GM19372 (cell line): ENCODE measurements at regions not wholly inside any gene's neighbourhood (a gene's known extent, or its start where the extent isn't known, plus 50 kb on each side); places are given as distances from the start of the nearest gene placed in this dataset.
"Not testable (repeated sequence)": the region's sequence is repeated elsewhere in the genome, so short reads cannot be mapped to it uniquely, and the experiment has no call there.

Experiments used
- ATAC-seq: cut with Tn5 transposase; IDR thresholded peaks from one replicate; pipeline ENCODE4 v1.9.1; 2021; ENCODE audit warnings: mild to moderate bottlenecking, low read depth, moderate library complexity; ENCODE audit not compliant: unreplicated experiment

DNA sequence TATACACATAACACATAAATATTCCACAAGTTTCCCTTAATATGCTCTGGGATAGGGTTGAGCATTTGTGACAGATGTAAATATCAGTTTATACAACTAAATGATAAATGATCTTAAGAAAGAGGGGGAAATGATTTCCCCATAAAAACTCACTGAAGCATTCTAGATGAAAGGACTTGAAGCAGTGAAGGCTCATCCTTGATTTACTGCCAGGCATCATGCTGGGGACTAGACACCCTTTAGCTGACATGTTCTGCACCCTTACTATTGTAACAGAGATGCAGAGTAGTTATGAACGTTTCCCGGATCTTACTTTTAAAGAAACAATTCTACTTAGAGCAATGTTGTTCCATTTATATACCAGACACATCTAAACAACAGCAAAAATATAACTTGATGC lies 235.8 kb downstream of the PTGER3 start:
- ATAC-seq: no peak

DNA sequence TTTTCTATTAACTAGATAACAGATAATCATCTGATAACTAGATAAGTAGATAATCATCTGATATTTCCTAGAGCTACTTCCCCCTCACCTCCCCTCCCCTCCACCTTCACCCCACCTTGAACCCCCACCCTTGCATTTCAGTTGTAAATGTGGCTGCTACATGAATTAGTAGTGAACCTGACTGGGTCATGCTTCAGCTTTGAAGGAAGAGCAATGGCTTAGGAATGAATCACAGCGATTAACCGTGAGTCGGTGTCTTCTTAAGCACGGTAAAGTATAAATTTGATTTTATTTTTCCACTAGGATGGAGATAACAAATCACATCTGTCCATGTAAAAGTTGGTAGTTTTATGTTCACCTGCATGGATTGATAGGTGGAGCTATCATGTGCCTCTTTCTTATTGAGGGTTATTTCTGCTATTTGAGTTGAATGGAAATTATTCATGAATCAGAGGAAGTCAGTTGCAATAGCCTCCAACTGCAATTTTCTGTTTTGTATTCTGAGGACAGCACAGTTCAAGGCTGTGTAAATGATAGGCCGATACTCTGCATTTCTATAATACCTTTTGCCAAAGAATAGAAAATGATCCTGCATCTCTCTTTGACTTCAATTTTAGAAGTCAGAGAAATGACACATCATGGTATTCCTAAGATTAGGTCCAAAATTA lies 235.0 kb downstream of the PTGER3 start:
- ATAC-seq: no peak

DNA sequence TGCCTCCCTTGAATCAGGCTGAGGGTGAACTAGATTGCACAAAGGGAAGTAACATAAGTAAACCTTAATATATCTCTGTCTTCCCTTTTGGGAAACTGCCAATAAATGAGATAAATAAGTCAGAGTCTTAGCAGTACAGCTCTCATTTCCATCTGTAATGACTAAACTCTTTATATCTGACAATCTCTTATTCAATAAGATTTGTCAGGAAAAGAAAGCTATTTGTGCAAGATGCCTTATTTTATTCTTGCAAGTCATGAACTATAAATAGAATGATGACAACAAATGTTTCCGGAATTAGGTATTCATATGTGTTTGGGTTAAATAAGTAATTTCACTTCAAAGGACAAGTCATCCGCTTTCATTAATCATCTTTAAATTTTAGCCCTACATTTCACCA lies 229.2 kb downstream of the PTGER3 start:
- no peak for ATAC-seq

DNA sequence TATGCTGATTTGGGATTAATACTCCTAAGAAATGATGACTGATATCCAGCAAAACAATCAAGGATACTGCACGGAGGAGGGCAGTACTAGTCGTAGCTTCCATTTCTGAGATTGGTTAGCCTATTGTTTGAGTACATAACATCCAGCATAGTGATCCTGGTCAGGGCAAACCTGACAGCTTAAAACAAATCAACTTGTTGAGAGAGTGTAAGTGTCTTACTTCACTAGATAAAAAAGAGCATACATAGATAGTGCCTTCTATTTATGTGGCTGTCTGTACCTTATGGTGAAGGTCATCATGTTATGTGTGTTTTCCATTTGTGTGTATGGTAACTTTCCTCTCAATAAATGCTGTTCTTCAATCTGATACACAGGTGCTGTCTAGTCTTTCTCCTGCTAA lies 228.4 kb downstream of the PTGER3 start:
- no peak for ATAC-seq

DNA sequence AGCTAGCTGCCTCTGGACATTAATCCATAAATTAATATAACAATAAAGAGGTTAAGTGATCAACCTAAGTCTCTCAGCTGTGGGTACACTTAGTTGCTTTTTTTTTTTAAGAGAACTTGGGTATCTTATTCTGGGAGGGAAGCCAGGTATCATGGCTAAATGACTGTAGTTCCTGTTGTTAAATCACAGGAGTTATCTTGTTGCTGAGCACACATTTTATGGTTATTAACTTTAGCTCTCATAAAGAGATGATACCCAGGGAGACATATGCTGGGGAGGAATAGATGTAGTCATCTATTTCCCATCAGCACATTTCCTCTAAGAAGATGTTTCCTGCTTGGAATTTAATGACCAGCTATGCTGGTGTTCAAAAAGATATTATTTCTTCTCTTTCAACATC lies 227.8 kb downstream of the PTGER3 start:
- no peak for ATAC-seq

DNA sequence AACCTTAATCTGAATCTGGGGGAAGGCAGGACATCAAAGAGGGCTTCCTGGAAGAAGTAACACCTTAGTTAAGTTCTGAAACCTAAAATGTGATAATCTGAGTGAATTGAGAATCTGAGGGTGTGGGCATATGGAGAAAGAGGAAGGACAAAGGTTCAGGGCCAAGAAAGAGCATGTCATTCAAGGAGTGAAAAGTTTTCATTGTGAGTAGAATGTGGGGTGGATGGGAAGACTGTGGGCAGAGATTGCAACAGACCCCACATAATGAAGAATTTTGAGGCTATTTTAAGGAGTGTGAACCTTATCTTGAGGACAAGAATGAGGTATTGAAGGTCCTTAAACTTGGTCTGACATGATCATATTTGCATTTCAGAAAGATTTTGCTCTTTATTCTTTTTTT lies 227.2 kb downstream of the PTGER3 start:
- ATAC-seq: no peak

DNA sequence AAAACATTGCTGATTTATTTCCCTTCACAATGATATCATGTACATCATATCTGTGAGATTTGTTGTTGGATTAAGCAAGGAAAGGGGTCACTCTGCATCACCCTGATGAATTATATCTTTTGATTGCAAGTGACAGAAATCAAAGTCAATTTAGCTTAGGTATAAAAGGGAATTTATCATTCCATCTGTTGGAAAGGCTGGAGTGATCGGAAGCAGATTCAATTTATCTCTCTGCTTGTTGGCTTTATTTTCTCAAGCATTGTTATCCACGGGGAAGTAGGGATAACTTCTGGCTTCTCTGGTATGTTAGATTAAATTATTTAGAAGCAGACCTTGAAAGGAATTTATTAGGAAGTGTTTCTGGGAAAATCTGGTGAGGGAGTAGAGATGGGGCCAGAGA lies 226.6 kb downstream of the PTGER3 start:
- no peak for ATAC-seq

DNA sequence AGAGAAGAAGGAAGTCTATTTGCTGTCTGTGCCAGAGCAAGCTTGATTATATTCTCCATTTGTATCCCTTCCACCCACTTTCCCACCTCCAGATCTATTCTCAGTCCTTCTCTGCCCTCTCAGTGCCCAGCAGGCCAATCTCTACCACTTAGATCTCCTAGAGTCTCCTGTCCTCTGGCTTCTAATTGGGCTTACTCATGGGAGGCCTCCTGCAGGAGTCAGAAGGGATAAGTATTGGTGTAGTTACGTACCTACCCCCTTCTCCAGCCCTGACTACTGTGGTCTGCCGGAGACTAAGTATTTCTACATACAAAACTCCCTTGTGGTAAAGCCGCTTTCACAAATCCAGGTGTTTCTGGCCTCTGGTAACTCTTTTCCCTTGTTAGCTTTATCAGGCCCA lies 221.2 kb downstream of the PTGER3 start:
- ATAC-seq: no peak

DNA sequence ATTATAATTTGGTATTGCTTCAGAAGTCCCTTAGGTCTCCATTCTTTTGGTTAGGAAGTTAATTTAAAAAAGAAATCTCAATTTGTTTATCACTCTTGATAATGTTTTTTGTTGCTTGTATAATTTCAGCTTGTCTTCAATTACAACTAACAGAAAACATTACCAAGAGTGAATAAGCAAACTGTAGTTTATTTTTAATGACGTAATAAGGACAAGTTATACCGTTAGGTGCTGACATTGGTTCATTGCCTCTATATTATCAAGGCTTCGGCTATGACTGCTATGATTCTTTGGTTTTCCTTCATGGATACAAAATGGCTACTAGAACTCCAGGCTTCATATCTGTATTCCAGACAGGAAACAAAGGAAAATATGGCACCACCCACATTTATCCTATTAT lies 220.6 kb downstream of the PTGER3 start:
- no peak for ATAC-seq

DNA sequence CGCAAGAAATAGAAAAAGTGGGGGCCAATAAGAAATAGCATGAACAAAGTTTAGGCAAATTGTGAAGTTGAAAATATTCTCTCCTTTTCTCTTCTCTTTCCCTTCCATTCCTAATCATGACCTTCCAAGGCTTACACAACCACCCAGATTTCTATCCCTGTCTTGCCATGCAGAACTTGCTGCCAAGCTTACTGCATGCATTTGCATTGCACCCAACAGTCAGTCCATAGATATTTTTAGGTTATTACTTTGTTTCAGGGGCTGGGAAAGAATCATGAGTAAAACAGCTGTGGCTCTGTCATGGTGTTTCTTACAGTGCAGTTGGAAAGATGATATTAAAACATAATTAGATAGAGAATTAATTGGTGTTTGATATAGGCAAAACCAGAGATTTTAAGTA lies 219.4 kb downstream of the PTGER3 start:
- ATAC-seq: no peak

DNA sequence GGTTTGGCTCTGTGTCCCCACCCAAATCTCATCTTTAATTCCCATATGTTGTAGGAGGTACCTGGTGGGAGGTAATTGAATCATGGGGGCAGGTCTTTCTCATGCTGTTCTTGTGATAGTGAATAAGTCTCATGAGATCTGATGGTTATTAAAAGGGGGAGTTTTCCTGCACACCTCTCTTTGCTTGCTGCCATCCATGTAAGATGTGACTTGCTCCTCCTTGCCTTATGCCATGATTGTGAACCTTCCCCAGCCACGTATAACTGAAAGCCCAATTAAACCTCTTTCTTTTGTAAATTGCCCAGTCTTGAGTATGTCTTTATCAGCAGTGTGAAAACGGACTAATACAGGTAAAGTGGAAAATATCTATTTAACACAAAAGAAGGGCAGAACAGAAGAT lies 213.3 kb downstream of the PTGER3 start:
- not testable (repeated sequence) for ATAC-seq

DNA sequence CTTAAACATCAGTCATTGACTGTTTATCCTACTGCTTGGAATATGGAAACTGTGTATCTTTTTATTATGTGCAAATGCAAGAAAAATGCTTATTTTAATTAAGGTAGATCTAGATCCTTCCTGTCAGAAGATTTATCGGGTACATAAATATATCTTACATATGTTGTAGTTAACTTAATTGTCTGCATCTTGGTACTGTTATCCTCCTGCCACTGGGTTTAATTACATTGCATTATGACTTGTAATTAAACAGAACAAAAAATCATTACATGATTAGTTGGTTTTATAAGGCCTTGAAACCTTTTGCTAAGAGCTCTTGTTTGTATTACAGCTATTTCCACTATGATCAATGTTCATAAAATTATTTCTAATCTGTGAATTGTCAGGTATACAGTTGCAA lies 211.2 kb downstream of the PTGER3 start:
- ATAC-seq: no peak

DNA sequence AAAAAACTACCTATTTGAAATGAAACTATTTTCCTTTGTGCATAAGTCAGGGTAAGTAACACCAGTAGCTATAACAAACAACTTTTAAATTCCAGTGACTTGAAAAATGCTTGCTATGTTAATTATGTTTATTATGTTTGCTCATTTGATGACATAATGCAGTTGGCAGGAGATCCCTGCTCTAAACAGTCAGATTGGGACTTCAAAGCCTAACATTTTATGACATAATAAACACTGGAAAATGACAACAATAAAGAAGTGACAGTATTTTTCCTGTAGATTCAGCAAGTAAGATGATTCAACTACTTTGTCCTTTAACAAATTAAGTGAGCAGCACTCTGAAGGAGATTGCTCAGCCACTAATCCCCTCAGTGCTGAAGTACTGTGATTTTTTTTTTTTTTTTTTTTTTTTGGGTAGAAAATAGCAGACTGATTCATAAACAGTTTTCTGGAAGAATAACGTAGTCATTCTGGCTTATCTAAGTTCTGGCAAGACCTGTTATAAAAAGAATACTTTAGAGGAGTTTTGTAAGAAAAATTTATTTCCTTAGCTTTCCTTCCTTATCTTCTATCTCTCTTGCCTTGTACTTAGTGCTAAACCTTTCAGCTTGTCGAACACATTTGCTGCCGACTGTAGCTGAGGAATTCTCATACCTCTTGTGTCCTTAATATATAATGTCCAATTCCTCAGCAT lies 207.2 kb downstream of the PTGER3 start:
- no peak for ATAC-seq

DNA sequence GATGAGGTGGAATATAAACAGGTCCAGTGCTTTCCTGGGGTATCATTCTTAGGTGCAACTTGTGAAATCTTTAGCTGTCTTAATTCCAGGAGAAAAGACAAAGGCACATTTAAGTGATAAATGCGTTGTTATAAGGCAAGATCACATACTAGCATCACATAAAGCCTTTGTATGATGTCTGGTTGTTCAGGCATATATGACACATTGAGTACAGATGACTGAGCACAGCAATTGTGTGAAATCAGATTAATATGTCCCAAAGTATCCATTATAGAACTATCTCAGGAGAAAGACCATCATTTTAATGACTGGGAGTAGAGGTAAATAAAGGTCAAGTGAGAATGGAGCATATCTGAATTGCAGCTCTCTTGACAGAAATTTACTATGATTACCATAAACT lies 205.1 kb downstream of the PTGER3 start:
- no peak for ATAC-seq

DNA sequence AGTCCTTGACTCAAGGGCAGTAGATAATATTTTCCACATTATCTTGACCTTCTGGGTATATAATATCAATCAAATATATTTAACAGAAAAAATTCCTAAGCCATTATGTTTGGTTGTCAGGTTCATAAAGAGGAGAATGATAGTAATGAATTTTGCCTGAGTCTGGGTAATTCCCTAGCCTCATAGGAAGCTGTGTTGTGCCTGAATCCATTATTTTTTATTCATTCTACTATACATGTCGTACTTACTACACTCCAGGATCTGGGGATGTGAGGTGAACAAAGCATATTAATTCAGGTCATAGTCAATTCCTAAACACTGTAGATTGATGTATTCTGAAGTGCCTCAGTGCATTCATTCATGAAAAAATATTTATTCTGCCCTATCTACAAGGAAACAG lies 204.2 kb downstream of the PTGER3 start:
- ATAC-seq: no peak

DNA sequence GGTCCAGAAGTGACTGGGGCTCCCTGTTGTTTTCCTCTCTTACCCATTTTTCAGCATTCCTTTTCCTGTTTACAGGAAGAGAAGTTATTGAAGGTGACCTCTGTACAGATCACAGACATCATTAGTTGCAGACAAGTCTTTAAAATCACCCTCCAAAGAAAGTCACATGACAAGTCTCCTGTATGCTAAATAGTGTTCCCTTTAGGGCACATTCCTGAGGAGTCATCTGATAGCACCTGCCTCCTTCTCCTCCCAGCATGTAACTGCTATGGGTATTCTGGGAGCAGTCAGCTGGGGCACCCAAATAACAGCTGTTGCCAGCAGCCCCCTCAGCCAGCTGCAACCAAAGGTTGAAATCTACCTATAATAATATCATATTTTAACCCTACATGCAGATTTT lies 200.6 kb downstream of the PTGER3 start:
- ATAC-seq: no peak

DNA sequence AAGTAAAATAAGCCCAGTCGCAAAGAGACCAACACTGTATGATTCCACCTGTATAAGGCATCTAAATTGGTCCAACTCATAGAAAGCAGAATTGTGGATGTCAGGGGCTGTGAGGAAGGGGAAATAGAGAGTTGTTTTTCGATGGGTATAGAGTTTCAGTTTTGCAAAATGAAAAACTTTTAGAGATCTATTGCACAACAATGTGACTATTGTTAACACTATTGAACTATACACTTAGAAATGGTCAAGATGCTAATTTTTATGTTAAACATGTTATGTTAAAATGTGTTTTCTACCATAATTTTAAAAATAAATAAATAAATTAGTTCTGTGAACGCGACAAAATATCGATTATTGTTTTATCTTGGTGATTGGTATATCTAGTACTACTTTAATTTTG lies 192.4 kb downstream of the PTGER3 start:
- no peak for ATAC-seq

DNA sequence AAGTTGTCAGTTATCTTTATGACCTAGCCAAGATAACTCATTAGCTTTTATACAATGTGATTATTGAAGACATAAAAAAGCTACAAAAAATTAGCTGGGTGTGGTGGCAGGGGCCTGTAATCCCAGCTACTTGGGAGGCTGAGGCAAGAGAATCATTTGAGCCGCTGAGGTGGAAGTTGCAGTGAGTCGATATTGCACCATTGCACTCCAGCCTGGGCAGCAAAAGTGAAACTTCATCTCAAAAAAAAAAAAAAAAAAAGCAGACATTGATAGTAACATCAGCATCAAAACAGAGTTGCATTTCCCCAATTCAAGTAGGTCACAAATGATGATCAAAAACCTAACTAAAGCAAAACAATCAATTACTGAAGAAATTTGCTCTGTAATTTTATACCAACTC lies 191.4 kb downstream of the PTGER3 start:
- no peak for ATAC-seq

DNA sequence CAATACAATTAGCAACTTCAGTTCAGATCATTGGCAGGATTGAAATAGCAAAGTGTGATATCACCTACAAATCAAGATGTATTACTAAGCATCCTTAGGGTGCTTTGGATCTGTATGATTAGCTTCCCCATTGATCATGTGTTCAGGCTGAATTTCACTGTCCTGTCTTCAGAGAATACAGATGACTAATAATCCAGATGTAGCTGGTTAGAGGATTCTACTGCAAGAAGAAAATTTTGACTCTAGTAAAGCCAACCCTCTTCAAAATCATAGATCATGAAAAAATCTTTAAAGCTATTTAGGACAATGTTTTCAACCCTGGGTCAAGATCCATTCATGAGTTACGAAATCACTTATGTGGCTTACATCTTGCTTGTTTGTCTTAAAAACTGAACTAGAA lies 184.4 kb downstream of the PTGER3 start:
- ATAC-seq: no peak

DNA sequence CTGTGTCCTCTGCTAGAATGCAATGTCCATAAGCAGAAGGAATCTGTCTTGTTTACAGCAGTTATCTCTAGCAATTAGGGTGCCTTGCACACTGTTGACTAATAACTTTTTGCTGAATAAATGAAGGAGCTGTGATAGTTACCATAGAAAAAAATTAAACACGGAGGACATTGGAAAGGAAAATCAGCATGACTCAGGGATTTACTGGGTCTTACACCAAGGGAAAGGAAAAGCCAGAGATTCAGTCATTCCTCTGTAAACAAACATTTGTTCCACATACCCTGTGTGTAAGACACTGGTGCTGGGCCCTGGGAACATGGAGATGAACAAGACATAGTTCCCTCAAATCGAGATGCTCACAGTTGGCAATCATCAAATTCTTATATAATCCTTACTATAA lies 183.3 kb downstream of the PTGER3 start:
- no peak for ATAC-seq

DNA sequence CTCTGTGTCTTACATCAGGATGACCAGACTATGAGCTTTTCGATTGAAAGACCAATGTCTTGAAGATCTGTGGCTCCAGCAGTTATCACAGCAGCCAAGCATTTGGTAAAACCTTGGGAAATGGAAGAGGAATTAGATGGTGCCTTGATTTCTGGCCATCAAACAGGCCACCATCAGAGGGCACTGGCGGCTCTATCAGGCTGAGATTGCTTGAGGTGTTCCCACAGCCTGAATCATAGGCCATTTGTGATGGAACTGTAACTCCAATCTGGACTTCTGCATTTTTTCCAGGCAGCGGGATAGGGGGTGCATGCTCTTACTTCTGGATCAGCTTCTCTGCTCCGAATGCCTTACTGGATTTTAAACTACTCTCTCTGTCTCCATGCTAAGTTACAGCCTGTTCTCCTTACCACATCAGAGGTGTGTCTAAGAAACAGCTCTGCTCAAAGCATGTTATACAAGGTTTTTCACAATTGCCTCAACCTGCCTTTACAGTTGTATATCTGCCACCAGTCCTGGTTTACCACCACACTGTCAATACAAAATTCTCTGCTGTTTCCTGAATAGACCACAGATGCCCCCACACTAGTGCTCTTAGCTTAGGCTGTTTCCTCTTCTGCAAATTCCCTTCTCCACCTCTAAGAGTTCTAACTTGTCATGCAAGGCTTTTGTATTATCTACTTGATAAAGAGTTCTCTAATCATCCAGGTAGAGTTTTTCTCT lies 180.9 kb downstream of the PTGER3 start:
- ATAC-seq: no peak

DNA sequence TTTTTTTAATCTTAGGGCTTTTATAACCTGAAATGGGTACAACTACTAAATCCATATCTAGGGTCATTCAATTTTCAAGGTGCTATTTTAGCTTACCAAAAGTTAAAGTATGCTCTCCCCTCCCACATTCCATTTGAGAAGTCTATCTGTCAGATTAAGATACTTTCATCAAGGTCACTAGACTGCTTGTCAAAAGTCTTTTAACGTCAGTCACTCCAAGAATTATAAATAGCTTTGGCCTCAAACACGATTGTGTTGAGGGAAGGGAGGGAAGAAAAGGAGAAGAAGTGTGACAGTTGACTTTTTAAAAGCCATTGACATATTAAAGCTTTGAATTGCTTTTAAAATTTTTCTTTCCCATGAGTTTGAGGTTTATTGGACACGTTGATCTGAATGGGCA lies 175.8 kb downstream of the PTGER3 start:
- no peak for ATAC-seq
